ENCODE measurements at regions not wholly inside any gene's neighbourhood (a gene's known extent, or its start where the extent isn't known, plus 50 kb on each side); places are given as distances from the start of the nearest gene placed in this dataset.
"Not testable (repeated sequence)": the region's sequence is repeated elsewhere in the genome, so short reads cannot be mapped to it uniquely, and the experiment has no call there.

GRCh38 chr2:7609556-7609955, 692.3 kb downstream of the RNF144A start:
- DNase-seq = no peak

GRCh38 chr2:7609974-7610373, 692.8 kb downstream of the RNF144A start:
- DNase-seq = no peak

GRCh38 chr2:7611750-7612149, 694.5 kb downstream of the RNF144A start:
- DNase-seq = no peak

- no peak for DNase-seq
These were observed 695.8 kb downstream of the RNF144A start for GRCh38 chr2:7612969-7613368.

- no peak for DNase-seq
These were observed 696.6 kb downstream of the RNF144A start for GRCh38 chr2:7613831-7614230.

GRCh38 chr2:7618031-7618430, 700.8 kb downstream of the RNF144A start:
- no peak for DNase-seq

GRCh38 chr2:7619203-7619970, 702.2 kb downstream of the RNF144A start:
- DNase-seq = no peak

- DNase-seq = no peak
These were observed 703.0 kb downstream of the RNF144A start for GRCh38 chr2:7620255-7620654.

- no peak for DNase-seq
These were observed 704.0 kb downstream of the RNF144A start for GRCh38 chr2:7621018-7621814.

- no peak for DNase-seq
These were observed 708.4 kb downstream of the RNF144A start for GRCh38 chr2:7625392-7626138.

- DNase-seq = no peak
These were observed 708.9 kb downstream of the RNF144A start for GRCh38 chr2:7626139-7626537.

- no peak for DNase-seq
These were observed 710.4 kb downstream of the RNF144A start for GRCh38 chr2:7627583-7627982.

- DNase-seq = no peak
These were observed 715.2 kb downstream of the RNF144A start for GRCh38 chr2:7632420-7632819.

- no peak for DNase-seq
These were observed 716.4 kb downstream of the RNF144A start for GRCh38 chr2:7633566-7634153.

GRCh38 chr2:7634409-7634808, 717.2 kb downstream of the RNF144A start:
- no peak for DNase-seq

- DNase-seq = no peak
These were observed 722.3 kb downstream of the RNF144A start for GRCh38 chr2:7639476-7639875.

GRCh38 chr2:7641272-7641671, 724.1 kb downstream of the RNF144A start:
- not testable (repeated sequence) for DNase-seq

- no peak for DNase-seq
These were observed 728.8 kb downstream of the RNF144A start for GRCh38 chr2:7646024-7646423.

GRCh38 chr2:7646661-7647060, 729.4 kb downstream of the RNF144A start:
- DNase-seq = no peak

GRCh38 chr2:7648221-7648795, 731.1 kb downstream of the RNF144A start:
- DNase-seq = no peak

GRCh38 chr2:7649461-7650228, 732.4 kb downstream of the RNF144A start:
- no peak for DNase-seq

GRCh38 chr2:7653617-7654016, 736.4 kb downstream of the RNF144A start:
- DNase-seq = no peak
